ENCODE measurements at regions not wholly inside any gene's neighbourhood (a gene's known extent, or its start where the extent isn't known, plus 50 kb on each side); places are given as distances from the start of the nearest gene placed in this dataset.

DNA sequence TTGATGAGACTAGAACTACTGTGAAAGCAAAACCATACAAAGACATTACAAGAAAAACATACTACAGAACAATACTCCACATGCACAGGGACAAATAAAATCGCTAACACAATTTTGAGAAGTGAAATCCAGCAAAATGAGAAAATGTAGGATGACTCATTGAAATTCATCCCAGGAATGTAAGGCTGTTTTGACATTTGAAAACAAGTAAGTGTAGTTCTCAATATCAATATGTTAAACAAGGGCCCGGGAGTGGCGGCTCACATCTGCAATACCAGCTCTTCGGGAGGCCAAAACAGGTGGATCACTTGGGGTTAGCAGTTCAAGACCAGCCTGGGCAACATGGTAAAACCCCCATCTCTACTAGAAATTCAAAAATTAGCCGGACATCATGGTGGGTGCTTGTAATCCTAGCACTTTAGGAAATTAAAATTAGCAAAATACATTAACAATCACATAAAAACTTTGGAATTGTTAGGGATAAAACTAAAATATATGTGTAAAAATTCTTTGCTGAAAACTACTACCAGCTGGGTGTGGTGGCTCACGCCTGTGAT is 113.7 kb upstream of the ADARB2 start:
- intact Hi-C loops (cut with DNase I) = no loop called here

DNA sequence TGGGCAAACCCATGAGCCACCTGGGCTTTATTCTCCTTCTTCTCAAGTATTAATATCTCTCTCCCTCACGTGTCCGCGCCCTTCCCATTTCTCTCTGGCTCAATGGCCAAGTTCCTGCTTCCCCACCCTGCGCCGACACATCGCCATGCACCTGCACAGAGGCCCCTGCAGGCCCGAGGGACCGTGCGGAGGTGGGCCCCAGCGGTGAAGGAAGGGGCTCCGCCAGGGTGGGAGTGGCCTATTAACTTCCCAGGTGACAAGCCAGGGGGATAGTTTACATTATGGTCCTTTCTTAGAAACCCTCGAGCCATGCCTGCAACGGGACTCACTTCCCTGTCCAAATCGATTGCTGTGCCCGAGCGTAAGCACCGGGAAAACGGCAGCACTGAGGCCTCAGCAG is 110.0 kb upstream of the ADARB2 start:
- TF ChIP-seq, protein P1, sequence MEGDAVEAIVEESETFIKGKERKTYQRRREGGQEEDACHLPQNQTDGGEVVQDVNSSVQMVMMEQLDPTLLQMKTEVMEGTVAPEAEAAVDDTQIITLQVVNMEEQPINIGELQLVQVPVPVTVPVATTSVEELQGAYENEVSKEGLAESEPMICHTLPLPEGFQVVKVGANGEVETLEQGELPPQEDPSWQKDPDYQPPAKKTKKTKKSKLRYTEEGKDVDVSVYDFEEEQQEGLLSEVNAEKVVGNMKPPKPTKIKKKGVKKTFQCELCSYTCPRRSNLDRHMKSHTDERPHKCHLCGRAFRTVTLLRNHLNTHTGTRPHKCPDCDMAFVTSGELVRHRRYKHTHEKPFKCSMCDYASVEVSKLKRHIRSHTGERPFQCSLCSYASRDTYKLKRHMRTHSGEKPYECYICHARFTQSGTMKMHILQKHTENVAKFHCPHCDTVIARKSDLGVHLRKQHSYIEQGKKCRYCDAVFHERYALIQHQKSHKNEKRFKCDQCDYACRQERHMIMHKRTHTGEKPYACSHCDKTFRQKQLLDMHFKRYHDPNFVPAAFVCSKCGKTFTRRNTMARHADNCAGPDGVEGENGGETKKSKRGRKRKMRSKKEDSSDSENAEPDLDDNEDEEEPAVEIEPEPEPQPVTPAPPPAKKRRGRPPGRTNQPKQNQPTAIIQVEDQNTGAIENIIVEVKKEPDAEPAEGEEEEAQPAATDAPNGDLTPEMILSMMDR (IDR thresholded peaks at IDR 0.05) = no peak
- TF ChIP-seq POLR2A (IDR thresholded peaks at IDR 0.05) = no peak
- TF ChIP-seq POLR2AphosphoS5 (IDR thresholded peaks at IDR 0.05; ENCODE audit: insufficient read depth in 1 of 2, low read depth in 1 of 2) = no peak
- Histone ChIP-seq H3K27ac (no peak overlapping the region), H3K4me3 (no peak overlapping the region), H3K36me3 (no peaks in the 10 kb centered on the region), H3K27me3 (no peaks in the 10 kb centered on the region), H3K9me3 (no peaks in the 10 kb centered on the region), H3K4me1 (no peaks in the 10 kb centered on the region)
- DNase-seq (ENCODE audit: extremely low spot score in 2 of 2) = no peak
- intact Hi-C loops (cut with DNase I) = no loop called here

More for the DNA sequence above, 113.7 kb upstream of the ADARB2 start:
- H3K4me1 ChIP-seq = no peaks in the 10 kb centered on the region
- no peaks in the 10 kb centered on the region for H3K36me3 ChIP-seq
- no peak overlapping the region for H3K4me3 ChIP-seq
- TF ChIP-seq POLR2AphosphoS5 (IDR thresholded peaks at IDR 0.05; ENCODE audit: insufficient read depth in 1 of 2, low read depth in 1 of 2) = no peak
- TF ChIP-seq, protein P1 (IDR thresholded peaks at IDR 0.05) = no peak
- no peak for TF ChIP-seq POLR2A (IDR thresholded peaks at IDR 0.05)
- H3K27me3 ChIP-seq = no peaks in the 10 kb centered on the region
- no peak overlapping the region for H3K27ac ChIP-seq
- no peak for DNase-seq (ENCODE audit: extremely low spot score in 2 of 2)
- H3K9me3 ChIP-seq = no peaks in the 10 kb centered on the region

DNA sequence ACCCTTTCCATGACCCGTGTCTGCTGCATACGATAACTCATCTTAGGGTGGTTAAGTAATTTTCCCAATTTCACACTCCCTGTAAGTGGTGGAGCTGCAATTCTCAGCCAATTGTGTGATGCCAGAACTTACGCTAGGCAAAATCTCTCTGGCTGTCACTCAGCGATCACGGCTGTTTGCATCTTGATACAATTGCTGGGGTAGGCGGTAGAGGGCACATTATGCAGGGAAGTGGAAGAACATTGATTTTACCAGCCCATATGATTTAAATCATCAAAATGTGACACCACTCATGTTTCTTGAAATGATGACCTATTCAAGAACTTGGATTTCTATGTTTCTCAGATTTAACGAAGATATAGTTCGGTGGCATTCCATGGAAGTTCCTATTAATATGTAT is 108.7 kb upstream of the ADARB2 start:
- intact Hi-C loops (cut with DNase I) = no loop called here
- no peaks in the 10 kb centered on the region for H3K9me3 ChIP-seq
- H3K4me3 ChIP-seq = no peak overlapping the region
- no peak for TF ChIP-seq POLR2AphosphoS5 (IDR thresholded peaks at IDR 0.05; ENCODE audit: insufficient read depth in 1 of 2, low read depth in 1 of 2)
- no peak for TF ChIP-seq POLR2A (IDR thresholded peaks at IDR 0.05)
- TF ChIP-seq, protein P1 (IDR thresholded peaks at IDR 0.05) = no peak
- no peaks in the 10 kb centered on the region for H3K4me1 ChIP-seq
- H3K27me3 ChIP-seq = no peaks in the 10 kb centered on the region
- no peaks in the 10 kb centered on the region for H3K36me3 ChIP-seq
- H3K27ac ChIP-seq = no peak overlapping the region
- DNase-seq (ENCODE audit: extremely low spot score in 2 of 2) = no peak

DNA sequence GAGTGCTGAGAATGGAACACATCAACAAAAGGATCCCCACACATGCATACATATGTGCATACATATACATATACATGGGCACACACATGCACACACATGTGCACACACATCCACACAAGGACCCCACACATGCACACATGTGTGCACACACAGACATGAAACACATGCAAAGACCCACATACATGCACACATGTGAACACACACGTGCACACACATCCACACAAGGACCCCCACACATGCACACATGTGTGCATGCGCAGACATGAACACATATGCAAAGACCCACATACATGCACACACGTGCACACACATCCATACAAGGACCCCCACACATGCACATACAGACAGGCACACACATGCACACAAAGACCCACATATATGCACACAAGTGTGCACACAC is 104.4 kb upstream of the ADARB2 start:
- intact Hi-C loops (cut with DNase I) = no loop called here

DNA sequence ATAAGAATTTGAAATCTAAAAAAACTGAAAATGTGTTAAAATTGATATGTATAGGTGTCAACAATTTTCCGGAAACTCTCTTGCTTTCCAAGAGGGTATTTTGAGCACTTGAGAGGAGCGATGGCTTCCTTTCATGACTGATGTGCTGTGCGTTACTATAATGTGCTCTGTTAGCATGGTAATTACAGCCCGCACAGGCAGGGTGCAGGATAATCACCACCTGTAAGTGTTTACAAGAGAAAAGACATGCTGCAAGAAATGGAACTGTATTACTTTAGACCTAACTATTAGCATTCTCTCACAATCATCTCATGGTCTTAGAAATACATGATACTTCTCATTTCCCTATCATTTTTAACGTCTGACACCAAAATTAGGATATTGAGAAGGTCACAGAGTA is 92.4 kb upstream of the ADARB2 start:
- intact Hi-C loops (cut with DNase I) = no loop called here
- Histone ChIP-seq H3K9me3 (no peaks in the 10 kb centered on the region), H3K27ac (no peak overlapping the region), H3K27me3 (no peaks in the 10 kb centered on the region), H3K4me1 (no peaks in the 10 kb centered on the region), H3K36me3 (no peaks in the 10 kb centered on the region), H3K4me3 (no peak overlapping the region)
- DNase-seq (ENCODE audit: extremely low spot score in 2 of 2) = no peak
- TF ChIP-seq POLR2A (IDR thresholded peaks at IDR 0.05) (no peak), POLR2AphosphoS5 (IDR thresholded peaks at IDR 0.05; ENCODE audit: insufficient read depth in 1 of 2, low read depth in 1 of 2) (no peak)
- TF ChIP-seq, protein P1 (IDR thresholded peaks at IDR 0.05) = no peak

More for the DNA sequence above, 104.4 kb upstream of the ADARB2 start:
- H3K9me3 ChIP-seq = no peaks in the 10 kb centered on the region
- H3K27me3 ChIP-seq = no peaks in the 10 kb centered on the region
- no peak overlapping the region for H3K27ac ChIP-seq
- no peaks in the 10 kb centered on the region for H3K36me3 ChIP-seq
- TF ChIP-seq, protein P1 (IDR thresholded peaks at IDR 0.05) = no peak
- TF ChIP-seq POLR2A (IDR thresholded peaks at IDR 0.05) = no peak
- no peak for DNase-seq (ENCODE audit: extremely low spot score in 2 of 2)
- no peak overlapping the region for H3K4me3 ChIP-seq
- H3K4me1 ChIP-seq = no peaks in the 10 kb centered on the region
